ENCODE measurements at regions not wholly inside any gene's neighbourhood (a gene's known extent, or its start where the extent isn't known, plus 50 kb on each side); places are given as distances from the start of the nearest gene placed in this dataset.
"Not testable (repeated sequence)": the region's sequence is repeated elsewhere in the genome, so short reads cannot be mapped to it uniquely, and the experiment has no call there.

DNA sequence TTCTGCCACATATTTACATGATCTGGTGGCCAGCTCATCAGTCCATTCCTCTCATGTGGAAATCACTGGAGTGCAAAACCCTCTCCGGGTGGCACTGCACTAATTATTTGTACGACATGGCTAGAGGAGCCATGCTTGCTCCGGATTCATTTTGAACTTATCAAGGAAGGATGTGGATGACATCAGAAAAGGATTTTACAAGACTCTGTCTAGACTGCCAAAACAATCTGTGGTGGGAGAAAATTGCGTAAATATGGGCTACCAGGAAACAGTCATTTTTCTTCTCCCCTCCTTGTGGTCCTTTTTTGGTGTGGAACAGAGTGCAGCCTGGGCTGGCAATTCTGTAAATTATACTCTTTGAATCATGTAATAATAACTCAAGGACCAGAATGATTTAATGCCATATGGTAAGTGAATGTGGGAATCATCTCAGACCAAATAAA is 123.4 kb upstream of the IFNE start:
- DNase-seq, result no peak

GRCh38 chr9:21607576-21607975 is 125.5 kb upstream of the IFNE start:
- DNase-seq, result no peak

- DNase-seq, result no peak
Measured at GRCh38 chr9:21608200-21608599, 126.1 kb upstream of the IFNE start.

GRCh38 chr9:21609506-21609905 is 127.4 kb upstream of the IFNE start:
- no peak for DNase-seq

DNA sequence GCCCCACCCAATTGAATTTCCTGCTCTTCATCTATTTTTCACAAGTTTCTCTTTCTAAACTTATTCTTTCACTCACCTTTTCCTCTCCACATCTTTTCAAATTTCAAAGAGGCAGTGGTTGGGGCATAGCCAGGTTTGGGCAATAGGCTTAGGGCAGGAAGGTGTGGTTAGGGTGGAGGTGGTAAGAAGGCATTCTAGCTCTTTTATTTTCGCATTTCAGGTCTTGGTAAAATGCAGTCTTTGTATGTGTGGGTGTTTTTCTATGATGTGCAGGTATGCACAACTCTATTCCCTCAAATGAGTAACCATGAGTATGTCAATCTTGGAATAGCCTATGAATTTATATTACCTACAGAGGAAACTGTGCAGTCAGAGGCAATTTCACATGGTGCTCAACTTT is 129.8 kb upstream of the IFNE start:
- DNase-seq, result no peak

DNA sequence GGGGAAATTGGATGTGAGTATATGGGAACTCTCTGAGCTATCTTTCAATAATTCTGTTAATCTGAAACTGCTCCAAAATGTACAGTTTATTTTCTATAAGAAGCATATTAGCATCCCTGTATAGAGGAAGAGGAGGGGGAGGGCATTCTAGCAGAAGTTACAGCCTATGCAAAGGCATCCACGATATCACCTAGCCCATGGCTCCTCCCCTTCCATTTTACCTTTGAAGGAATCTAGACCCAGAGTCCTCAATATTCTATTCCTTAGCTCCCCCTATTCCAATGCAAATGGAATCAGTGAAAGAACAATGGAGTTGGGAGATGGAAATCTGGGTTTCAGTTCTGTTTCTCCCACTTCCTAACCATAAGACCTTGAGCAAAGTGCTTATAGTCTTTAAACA is 132.9 kb upstream of the IFNE start:
- no peak for DNase-seq

DNA sequence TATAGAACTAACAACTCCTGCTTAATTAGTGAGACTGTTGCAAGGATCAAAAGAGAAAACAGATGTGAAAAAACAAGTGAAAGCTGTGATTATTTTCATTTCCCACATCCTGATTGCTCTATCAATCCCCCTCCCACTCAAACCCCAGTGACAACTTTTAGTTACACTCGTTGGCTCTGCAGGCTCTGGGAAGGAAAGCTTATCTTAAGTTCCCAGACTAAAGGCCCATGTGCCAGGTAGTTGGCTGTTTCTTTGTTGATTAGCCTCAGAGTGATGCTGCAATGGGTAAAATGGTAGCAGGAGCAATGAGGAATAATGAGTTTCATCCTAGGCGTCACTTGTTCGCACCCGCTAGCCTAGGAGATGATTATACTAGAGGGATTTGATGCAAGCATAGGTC is 133.3 kb upstream of the IFNE start:
- DNase-seq, result no peak

DNA sequence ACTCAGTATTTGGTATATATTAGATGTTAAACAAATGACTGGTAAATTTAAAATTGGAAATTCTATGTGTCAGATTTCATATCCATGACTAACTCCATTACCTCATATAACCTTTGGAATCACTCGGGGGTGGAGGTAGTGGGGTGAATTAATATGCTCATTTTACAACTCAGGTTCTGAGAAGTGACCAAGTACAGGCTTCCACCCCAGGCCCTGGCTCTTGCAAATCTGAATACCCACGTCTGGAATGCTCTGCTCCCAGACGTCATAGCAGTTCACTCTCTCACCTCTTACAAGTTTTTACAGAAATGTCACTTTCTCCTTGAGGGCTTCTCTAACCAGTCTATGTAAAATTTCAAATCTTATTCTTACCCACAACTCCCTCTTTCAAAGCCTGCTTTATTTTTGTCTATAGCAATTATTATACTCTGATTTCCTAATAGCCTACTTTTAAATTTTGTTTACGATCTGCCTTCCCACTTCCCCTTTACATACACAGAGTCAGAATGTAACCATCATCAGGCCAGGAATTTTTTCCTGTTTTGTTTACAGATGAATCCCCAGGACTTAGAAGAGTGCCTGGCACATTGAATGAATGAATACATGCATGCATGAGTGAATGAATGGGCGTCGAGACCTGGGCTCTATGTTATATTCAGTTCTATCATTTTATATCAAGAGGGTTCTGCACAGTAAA is 134.1 kb upstream of the IFNE start:
- DNase-seq, result no peak

DNA sequence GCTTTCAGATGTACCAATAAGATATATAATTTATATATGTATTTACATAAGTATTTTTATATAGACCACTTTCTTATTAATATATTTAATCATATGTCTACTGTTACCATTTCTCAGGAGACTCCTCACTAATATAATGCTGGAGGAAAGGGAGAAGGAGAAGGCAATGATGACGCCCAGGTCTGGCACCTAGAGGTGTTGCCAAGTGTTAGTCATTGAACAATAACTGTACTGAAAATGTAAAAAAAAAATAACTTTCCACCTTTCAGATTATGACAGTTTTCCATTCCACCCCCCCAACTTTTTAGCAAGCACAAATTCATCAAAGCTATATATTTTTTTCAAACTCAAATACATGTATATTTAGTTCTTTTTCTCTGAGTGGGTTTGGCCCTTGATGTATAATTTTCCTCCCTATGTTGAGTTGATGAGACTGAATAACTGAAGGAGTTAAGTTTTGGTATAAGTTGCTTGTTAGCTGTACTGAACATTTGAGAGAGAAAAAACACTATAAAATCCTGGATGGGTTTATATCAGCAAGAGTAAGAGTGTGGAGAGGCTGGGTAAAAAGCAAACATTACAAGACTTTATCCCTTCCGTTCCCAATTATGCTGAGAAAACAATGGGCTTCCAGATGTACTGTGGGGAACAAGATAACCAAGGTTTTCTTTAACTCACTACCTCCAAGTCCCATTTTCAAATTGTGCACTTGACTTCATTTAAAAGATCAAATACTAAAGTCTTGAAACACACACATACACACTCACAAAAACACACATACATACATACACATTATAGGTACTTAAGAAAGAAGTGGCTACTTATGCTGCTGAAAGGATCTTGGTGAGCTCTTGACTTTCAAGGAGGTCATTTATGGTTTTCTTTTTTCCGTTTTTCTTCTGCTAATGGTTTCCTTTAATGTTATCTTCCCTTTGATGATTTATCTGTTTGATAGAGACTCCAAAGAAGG is 142.8 kb upstream of the IFNE start:
- DNase-seq, result no peak

DNA sequence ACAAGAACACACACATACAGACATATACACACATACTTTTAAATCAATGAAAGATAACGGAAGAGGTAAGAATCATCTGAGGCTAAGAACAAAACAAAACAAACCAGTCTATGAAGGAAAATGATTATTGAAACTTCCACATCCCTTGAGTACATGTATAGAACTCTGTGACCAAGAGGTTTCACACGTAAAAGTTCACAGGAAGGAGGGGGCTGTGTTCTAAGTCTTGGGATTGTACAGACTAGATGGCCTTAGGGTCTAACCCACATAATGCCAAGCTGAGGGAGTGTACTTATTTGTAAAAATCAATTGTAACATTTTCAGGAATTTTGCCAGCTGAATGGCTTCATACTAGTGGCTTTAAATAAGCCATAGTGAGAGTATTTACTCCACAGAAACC is 144.4 kb upstream of the IFNE start:
- no peak for DNase-seq

DNA sequence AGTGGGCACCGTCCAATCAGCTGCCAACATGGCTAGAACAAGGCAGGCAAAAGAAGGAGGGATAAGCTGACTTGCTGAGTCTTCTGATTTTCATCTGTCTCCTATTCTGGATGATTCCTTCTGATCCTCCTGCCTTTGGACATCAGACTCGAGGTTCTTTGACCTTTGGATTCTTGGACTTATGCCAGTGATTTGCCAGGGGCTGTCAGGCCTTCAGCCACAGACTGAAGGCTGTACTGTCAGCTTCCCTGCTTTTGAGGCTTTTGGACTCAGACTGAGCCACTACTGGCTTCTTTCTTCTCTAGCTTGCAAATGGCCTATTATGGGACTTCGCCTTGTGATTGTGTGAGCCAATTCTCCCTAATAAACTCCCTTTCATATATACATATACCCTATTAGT is 146.8 kb upstream of the IFNE start:
- DNase-seq, result not testable (repeated sequence)

DNA sequence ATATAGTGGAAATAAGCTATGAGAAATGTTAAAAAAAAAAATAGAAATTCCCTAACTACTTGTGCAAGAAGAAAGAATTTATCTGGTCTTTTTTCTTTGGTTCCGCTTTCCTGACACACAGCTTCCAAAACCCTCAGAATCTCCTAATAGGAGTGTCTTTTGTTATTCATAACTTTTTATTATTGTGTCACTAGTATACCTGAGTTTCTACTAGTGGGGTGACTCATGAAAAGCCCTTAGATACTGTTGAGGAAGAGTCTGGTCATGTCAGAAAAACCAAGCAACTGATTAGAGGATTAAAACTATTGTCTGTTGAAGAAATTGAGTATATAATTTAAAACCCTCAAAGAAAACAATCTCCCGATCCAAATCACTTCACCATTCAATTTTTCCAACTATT is 152.8 kb upstream of the IFNE start:
- no peak for DNase-seq

GRCh38 chr9:21638104-21638503 is 156.0 kb upstream of the IFNE start:
- no peak for DNase-seq

- DNase-seq, result no peak
Measured at GRCh38 chr9:21653091-21653490, 149.3 kb upstream of the MTAP start.

DNA sequence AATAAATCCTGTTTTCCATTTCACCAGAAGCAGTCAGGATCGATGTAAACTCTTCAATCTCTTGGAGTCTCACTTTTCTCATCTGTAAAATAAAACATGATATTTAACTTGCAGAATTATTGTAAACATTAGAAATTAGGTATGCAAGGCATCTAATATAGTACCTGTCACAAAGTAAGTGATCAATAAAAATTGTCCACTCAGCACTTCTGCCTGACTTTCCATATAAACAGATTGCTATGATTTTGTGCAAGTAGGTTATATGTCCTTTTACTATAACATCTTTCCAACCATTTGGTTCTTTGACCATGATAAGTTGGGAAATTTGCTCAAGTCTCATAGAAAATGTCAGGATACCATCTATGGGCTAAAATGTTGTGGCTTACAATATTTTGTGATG is 148.8 kb upstream of the MTAP start:
- DNase-seq, result no peak

DNA sequence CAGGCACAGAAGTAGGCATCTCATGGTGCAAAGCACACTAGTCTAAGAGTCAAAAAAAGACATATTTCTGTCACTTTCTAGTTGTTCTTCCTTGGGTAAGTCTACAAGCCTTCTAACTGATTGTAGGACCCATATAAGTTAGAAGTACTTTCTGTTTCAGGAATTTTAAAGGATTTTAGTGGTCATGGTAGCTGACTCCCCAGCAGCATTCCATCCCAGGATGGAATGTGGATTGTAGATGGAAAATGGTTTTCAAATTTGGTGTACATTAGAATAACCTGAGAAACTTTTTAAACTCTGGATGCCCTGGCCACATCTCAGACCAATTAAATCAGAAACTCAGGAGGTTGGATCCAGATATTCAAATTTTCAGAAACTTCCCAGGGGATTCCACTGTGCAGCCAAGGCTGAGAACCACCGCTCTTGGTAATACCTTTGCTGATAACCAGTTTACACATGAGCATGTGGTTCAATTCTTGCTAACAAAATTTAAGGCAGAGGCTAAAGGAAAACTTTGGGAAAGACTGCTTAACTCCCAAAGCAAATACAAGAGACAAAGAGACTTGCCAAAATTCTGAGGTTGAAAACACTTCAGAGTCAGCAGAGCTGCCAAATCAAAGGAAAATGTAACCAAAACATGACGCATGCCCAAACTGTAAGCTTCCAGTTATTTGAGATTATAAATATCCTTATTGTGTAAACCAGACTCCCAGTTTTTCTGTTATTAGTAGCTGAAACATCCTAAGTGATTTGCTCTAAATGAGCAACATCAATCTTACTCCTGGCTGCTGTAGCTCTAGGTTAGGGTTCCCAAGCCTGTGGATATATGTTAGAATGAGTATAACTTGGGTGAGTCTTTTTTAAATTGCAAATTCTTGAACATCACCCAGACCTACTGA is 145.4 kb upstream of the MTAP start:
- no peak for DNase-seq

GRCh38 chr9:21657966-21658667 is 144.3 kb upstream of the MTAP start:
- DNase-seq, result no peak

DNA sequence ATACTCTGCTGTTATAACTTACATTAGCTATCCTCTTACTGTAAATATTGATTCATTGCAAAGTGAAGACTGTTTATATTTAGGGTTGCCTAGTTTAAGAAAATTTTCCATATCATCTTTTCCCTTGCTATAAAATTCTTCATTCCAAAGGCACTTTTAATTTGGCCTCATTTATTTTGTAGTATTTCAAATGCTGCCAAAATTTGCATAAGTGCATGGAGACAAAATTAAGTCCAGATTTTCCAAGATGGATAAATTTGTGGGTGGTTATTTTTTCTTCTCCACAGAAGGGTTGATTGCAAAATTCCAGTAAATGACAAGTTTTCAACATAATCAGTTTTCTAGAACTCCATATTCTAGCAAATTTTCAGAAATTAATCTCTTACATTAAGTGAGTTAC is 141.5 kb upstream of the MTAP start:
- DNase-seq, result no peak

DNA sequence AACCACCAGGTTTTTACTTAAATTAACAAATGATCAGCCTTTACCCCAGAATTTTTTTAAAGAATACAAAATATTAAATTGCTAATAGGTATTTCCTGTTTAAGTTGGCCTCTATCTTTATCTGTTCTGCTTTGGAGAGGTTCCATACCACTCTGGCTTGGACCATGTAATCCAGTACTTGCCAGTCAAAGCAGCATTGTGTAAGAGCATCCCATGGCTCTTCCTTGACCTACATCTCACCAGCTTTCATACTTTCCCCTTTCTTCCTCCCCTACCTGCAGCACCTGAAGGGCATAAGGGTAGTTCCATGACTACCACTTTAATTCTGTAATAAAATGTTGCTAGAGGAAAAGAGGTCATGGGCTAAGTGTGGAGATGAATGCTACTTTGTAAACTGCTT is 140.8 kb upstream of the MTAP start:
- DNase-seq, result no peak

GRCh38 chr9:21668516-21668915 is 133.9 kb upstream of the MTAP start:
- DNase-seq, result no peak

DNA sequence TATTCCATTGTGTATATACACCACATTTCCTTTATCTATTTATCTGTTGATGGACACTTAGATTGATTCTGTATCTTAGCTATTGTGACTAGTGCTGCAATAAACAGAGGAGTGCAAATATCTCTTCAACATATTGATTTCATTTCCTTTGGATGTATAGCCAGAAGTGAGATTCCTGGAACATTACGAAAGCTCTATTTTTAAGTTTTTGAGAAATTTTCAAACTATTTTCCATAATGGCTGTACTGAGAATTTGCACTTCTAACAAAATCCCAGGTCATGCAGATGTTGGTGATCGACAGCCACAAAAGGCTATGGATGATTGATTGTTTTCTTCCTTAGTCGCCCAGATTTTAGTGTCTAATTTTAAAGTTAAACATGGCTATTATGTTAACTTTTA is 132.7 kb upstream of the MTAP start:
- no peak for DNase-seq

GRCh38 chr9:21670374-21670773 is 132.1 kb upstream of the MTAP start:
- no peak for DNase-seq

DNA sequence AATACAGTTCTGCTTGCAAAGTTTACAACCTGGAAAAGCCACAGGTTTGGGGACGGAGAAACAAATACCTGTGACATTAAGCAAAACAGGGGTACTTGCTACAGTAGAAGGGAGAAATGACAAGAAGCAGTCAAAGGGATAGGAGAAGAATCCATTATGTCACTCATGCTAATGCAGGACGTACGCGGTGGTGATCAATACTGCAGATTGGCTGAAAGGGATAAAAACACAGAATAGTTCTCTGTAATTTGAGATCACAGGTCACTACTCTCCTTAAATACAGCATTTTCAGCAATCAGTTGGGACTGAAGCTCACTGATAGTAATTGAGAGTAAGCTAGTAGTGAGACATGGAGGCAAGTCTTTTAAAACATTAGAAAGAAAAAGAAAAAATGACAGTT is 130.3 kb upstream of the MTAP start:
- no peak for DNase-seq
